Astrocyte (in vitro differentiated cells and primary cell): ENCODE measurements at regions not wholly inside any gene's neighbourhood (a gene's known extent, or its start where the extent isn't known, plus 50 kb on each side); places are given as distances from the start of the nearest gene placed in this dataset.

Experiments used
- EZH2 ChIP-seq: IDR thresholded peaks from 2 replicates; pipeline ENCODE4 v1.6.1; 2012; ENCODE audit warnings: mild to moderate bottlenecking, low read length, inconsistent platforms; ENCODE audit not compliant: insufficient read depth
- TF ChIP-seq, protein P1 (sequence below): IDR thresholded peaks from 2 replicates; pipeline ENCODE4 v1.5.1; 2011; ENCODE audit warnings: low read depth, mild to moderate bottlenecking, inconsistent platforms, low read length, moderate library complexity; ENCODE audit not compliant: insufficient read depth

DNA sequence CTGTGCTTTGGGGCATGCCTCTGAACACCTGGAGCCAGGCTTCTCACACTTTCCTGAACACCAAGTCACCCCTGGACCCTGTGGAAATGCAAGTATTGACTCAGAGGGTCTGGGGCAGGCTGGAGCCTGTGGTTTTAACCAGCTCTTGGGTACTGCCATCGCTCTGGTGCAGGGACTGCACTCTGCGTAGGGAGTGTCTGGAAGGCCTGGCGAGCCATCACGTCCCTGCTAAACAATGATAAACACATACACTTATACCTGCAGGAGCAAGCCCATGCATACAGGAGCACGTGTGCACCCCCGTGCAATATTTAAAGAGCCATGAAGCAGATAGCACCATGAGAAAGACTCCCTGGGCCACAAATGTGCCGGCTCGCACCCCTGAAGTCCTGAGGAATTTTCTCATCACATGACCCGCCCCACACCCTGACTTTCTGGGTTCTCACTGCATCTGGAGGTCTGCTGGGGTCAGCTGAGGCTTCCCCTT is 267.7 kb downstream of the GADD45G start:
- TF ChIP-seq, protein P1, sequence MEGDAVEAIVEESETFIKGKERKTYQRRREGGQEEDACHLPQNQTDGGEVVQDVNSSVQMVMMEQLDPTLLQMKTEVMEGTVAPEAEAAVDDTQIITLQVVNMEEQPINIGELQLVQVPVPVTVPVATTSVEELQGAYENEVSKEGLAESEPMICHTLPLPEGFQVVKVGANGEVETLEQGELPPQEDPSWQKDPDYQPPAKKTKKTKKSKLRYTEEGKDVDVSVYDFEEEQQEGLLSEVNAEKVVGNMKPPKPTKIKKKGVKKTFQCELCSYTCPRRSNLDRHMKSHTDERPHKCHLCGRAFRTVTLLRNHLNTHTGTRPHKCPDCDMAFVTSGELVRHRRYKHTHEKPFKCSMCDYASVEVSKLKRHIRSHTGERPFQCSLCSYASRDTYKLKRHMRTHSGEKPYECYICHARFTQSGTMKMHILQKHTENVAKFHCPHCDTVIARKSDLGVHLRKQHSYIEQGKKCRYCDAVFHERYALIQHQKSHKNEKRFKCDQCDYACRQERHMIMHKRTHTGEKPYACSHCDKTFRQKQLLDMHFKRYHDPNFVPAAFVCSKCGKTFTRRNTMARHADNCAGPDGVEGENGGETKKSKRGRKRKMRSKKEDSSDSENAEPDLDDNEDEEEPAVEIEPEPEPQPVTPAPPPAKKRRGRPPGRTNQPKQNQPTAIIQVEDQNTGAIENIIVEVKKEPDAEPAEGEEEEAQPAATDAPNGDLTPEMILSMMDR = no peak
- TF ChIP-seq EZH2 = no peak
